Adrenal gland (tissue), 9 donors: ENCODE measurements at regions not wholly inside any gene's neighbourhood (a gene's known extent, or its start where the extent isn't known, plus 50 kb on each side); places are given as distances from the start of the nearest gene placed in this dataset.

Experiments
- DNase-seq, 7 donors: peaks; one replicate each; pipeline ENCODE4 v3.0.0-alpha.2; 2019 to 2020
- H3K27ac ChIP-seq, 5 donors: fragments of 200-600 bp; sonication (generic) in 4 of 5; 1 replicate in 3 of 5; 2 replicates in 2 of 5; pipeline versions ENCODE4 v1.5.1 to v1.8.0; 2016 to 2020; ENCODE audit warnings: mild to moderate bottlenecking in 1 of 5
- H3K27me3 ChIP-seq: fragments of 200-600 bp; 2 replicates; pipeline ENCODE4 v1.8.0; 2021
- H3K36me3 ChIP-seq, 2 donors: fragments of 200-600 bp; replicated peaks in 1 of 2; 1 replicate in 1 of 2; 2 replicates in 1 of 2; pipeline versions ENCODE4 v1.5.1 to v1.8.0; 2018 to 2022
- H3K4me1 ChIP-seq, 2 donors: fragments of 200-600 bp; replicated peaks in 1 of 2; 1 replicate in 1 of 2; 2 replicates in 1 of 2; pipeline versions ENCODE4 v1.5.1 to v1.8.0; 2018 to 2021
- H3K4me3 ChIP-seq, 4 donors: fragments of 200-600 bp; sonication (generic) in 3 of 4; one replicate each; pipeline ENCODE4 v1.5.1; 2016 to 2018
- H3K9me3 ChIP-seq, 3 donors: fragments of 200-600 bp; sonication (generic) in 1 of 3; replicated peaks in 1 of 3; 1 replicate in 2 of 3; 2 replicates in 1 of 3; pipeline versions ENCODE4 v1.5.1 to v1.8.0; 2016 to 2021
- POLR2A ChIP-seq, 2 donors: fragments of 450-650 bp; IDR thresholded peaks; one replicate each; pipeline ENCODE4 v1.6.1; 2017; ENCODE audit warnings: antibody characterized with exemption in 2 of 2, mild to moderate bottlenecking in 2 of 2, moderate library complexity in 1 of 2
- WGBS, 4 donors: extraction: QIAGEN DNeasy Blood & Tissue Kit in 2 of 4; methylation state at CpG; one replicate each; pipeline versions ENCODE4 v1.1.5 to v1.1.7; 2013 to 2017; 5-methylcytosine and 5-hydroxymethylcytosine counted together
- intact Hi-C, 2 donors: fragments of 100-400 bp; cut with DNase I; formaldehyde crosslinking; loops; one replicate each; pipeline versions ENCODE4 v1.14.1 to v1.15.0; 2022 to 2023
- TF ChIP-seq, protein P1 (sequence below), 6 experiments: fragments of 450-650 bp in 4 of 6; fragments of 200-600 bp in 2 of 6; sonication (generic) in 1 of 6; IDR thresholded peaks; 1 replicate in 5 of 6; 2 replicates in 1 of 6; pipeline versions ENCODE4 v1.5.1 to v1.8.0; 2016 to 2021; ENCODE audit warnings: antibody characterized with exemption in 6 of 6, mild to moderate bottlenecking in 2 of 6, moderate library complexity in 1 of 6
- donor health status: healthy with polysubstance abuse.
- donor health status: Bipolar disorder and iron deficiency.
- donor health status: DM: yes; HTN: yes; CAD: no.
- donor health status: DM: no; HTN: no; CAD: no.
- donor health status: DM: no; HTN: no; CAD: no.

DNA sequence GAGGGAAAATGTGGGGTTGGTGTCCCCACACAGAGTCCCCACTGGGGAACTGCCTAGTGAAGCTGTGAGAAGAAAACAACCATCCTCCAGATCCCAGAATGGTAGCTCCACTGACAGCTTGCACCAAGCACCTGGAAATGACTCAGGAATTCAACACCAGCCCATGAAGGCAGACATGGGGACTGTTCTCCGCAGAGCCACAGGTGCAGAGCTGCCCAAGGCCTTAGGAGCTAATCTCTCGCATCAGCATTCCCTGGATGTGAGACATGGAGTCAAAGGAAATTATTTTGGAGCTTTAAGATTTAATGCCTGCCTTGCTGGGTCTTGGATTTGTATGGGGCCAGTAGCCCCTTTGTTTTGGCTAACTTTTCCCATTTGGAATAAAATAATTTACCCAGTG, 367.9 kb downstream of the FAM133A start:
- WGBS, 4 donors: 83 to 100% (median 87%) methylated on average over 1 to 2 of the region's 2 CpGs
- Histone ChIP-seq H3K27ac (no peak overlapping the region), H3K4me3 (no peak overlapping the region), H3K27me3 (peaks cover 6% of the 10 kb centered on the region), H3K36me3 (no peaks in the 10 kb centered on the region), H3K4me1 (no peaks in the 10 kb centered on the region), H3K9me3 (no peaks in the 10 kb centered on the region)
- intact Hi-C loops: no loop called here
- TF ChIP-seq POLR2A (IDR thresholded peaks at IDR 0.05): no peak
- TF ChIP-seq, protein P1, sequence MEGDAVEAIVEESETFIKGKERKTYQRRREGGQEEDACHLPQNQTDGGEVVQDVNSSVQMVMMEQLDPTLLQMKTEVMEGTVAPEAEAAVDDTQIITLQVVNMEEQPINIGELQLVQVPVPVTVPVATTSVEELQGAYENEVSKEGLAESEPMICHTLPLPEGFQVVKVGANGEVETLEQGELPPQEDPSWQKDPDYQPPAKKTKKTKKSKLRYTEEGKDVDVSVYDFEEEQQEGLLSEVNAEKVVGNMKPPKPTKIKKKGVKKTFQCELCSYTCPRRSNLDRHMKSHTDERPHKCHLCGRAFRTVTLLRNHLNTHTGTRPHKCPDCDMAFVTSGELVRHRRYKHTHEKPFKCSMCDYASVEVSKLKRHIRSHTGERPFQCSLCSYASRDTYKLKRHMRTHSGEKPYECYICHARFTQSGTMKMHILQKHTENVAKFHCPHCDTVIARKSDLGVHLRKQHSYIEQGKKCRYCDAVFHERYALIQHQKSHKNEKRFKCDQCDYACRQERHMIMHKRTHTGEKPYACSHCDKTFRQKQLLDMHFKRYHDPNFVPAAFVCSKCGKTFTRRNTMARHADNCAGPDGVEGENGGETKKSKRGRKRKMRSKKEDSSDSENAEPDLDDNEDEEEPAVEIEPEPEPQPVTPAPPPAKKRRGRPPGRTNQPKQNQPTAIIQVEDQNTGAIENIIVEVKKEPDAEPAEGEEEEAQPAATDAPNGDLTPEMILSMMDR (IDR thresholded peaks at IDR 0.05): no peak
- DNase-seq: no peak

DNA sequence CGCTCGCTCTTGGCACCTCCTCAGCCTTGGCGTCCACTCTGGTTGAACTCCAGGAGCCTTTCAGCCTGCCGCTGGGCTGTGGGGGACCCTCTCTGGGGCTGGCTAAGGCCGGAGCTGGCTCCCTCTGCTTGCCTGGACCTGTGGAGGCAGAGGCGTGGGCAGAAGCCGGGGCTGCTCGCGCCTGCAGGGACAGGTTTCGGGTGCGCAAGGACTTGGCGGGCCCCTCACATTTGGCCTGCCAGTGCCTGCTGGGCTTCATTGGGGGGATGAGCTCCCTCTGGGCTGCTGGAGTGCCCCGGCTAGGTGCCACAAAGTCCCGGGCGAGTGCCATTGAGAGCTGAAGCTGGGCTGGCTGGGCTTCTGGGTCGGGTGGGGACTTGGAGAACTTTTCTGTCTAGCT, 371.7 kb downstream of the FAM133A start:
- Histone ChIP-seq H3K27ac (no peak overlapping the region), H3K9me3 (no peaks in the 10 kb centered on the region), H3K36me3 (no peaks in the 10 kb centered on the region), H3K4me1 (no peaks in the 10 kb centered on the region), H3K27me3 (peaks cover 6% of the 10 kb centered on the region), H3K4me3 (no peak overlapping the region)
- TF ChIP-seq POLR2A (IDR thresholded peaks at IDR 0.05): no peak
- TF ChIP-seq, protein P1 (IDR thresholded peaks at IDR 0.05): no peak
- intact Hi-C loops: no loop called here
- WGBS, 4 donors: 67 to 84% (median 83%) methylated on average over 8 to 16 of the region's 16 CpGs; no CpG with 5 or more reads in 1 of the 4 donors
- no peak for DNase-seq

DNA sequence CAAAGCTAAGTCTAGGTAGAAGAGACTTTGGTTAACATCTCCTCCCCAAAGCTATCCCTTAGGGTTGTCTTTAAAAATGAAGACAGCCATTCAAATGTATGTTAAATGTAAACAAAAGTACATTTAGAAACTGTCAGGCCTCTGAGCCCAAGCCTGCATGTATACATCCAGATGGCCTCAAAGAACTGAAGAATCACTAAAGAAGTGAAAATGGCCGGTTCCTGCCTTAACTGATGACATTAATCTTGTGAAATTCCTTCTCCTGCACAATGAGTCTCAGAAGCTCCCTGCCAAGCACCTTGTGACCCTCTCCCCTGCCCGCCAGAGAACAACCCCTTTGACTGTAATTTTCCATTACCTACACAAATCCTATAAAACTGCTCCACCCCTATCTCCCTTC, 377.9 kb downstream of the FAM133A start:
- WGBS, 4 donors: 37 to 65% (median 57%) methylated on average over 2 of the region's 2 CpGs
- intact Hi-C loops: no loop called here
- peaks cover 13% of the 10 kb centered on the region for H3K27me3 ChIP-seq
- no peak overlapping the region for H3K27ac ChIP-seq
- no peak overlapping the region for H3K4me3 ChIP-seq
- DNase-seq: no peak
- H3K4me1 ChIP-seq: no peaks in the 10 kb centered on the region
- no peaks in the 10 kb centered on the region for H3K9me3 ChIP-seq
- TF ChIP-seq, protein P1 (IDR thresholded peaks at IDR 0.05): no peak
- TF ChIP-seq POLR2A (IDR thresholded peaks at IDR 0.05): no peak
- H3K36me3 ChIP-seq: no peaks in the 10 kb centered on the region

DNA sequence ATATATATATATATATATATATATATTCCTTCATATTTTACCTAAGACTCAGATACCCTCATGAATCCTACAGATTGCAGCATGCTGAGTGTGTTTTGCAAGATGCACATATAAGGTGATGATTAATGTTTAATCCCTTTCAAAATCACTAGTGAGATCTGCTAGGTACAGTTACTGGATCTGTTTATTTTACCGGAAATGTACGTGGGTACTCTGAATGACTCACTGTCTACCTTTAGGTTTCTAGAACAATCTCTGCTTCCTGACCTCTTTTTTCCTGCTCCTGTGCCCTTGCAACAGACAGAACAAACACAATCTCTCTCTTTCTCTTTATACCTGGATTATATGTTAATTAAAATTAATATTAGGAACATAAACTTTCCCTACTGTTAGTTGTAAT, 379.6 kb downstream of the FAM133A start:
- Histone ChIP-seq H3K9me3 (no peaks in the 10 kb centered on the region), H3K4me1 (no peaks in the 10 kb centered on the region), H3K27me3 (peaks cover 20% of the 10 kb centered on the region), H3K27ac (no peak overlapping the region), H3K36me3 (no peaks in the 10 kb centered on the region), H3K4me3 (no peak overlapping the region)
- no peak for DNase-seq
- intact Hi-C loops: no loop called here
- 56 to 77% (median 64%) methylated on average over 2 of the region's 2 CpGs for WGBS, 4 donors
- TF ChIP-seq, protein P1 (IDR thresholded peaks at IDR 0.05): no peak
- no peak for TF ChIP-seq POLR2A (IDR thresholded peaks at IDR 0.05)
